ENCODE measurements at regions not wholly inside any gene's neighbourhood (a gene's known extent, or its start where the extent isn't known, plus 50 kb on each side); places are given as distances from the start of the nearest gene placed in this dataset.

DNA sequence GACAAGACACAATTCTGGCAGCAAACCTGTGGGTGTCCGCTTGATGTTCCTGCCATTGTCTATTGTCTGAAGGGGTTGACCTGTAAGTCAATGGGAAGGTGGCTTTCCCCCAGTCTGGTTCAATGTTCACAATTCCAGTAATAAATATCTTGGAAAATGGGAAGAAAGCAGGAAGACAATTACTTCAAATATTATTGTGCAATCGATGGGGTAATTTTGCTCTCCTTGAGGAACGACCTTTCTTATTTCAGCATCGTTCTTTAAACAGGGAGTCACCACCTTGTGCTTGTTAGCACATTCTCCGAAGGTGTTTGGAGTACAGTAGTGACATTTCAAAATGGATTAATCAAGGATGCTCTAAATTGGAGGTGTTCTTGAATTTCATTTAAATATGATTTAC is 136.9 kb downstream of the BTBD3 start:
- TF ChIP-seq, protein P1, sequence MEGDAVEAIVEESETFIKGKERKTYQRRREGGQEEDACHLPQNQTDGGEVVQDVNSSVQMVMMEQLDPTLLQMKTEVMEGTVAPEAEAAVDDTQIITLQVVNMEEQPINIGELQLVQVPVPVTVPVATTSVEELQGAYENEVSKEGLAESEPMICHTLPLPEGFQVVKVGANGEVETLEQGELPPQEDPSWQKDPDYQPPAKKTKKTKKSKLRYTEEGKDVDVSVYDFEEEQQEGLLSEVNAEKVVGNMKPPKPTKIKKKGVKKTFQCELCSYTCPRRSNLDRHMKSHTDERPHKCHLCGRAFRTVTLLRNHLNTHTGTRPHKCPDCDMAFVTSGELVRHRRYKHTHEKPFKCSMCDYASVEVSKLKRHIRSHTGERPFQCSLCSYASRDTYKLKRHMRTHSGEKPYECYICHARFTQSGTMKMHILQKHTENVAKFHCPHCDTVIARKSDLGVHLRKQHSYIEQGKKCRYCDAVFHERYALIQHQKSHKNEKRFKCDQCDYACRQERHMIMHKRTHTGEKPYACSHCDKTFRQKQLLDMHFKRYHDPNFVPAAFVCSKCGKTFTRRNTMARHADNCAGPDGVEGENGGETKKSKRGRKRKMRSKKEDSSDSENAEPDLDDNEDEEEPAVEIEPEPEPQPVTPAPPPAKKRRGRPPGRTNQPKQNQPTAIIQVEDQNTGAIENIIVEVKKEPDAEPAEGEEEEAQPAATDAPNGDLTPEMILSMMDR (IDR thresholded peaks at IDR 0.05; ENCODE audit: control extremely low read depth in 1 of 3, insufficient read depth in 1 of 3, low read depth in 1 of 3, low read length in 3 of 3) = no peak
- TF ChIP-seq SIN3A (conservative IDR thresholded peaks at IDR 0.05 in 1 of 2, IDR thresholded peaks at IDR 0.05 in 1 of 2; ENCODE audit: low read depth in 1 of 2, low read length in 2 of 2) = no peak

Measured in H1 (cell line).